Neural cell (in vitro differentiated cells): ENCODE measurements at regions not wholly inside any gene's neighbourhood (a gene's known extent, or its start where the extent isn't known, plus 50 kb on each side); places are given as distances from the start of the nearest gene placed in this dataset.

Experiments
- H2AFZ ChIP-seq: fragments of 200-600, 300-800 bp; sonication (generic), shearing (Covaris generic); 2 replicates; pipeline ENCODE4 v1.6.0; 2014; ENCODE audit warnings: low read depth, mild to moderate bottlenecking, antibody characterized with exemption, low read length, moderate library complexity
- H3F3A ChIP-seq: fragments of 200-600 bp; shearing (Covaris generic); 2 replicates; pipeline ENCODE4 v1.6.1; 2016; ENCODE audit warnings: mild to moderate bottlenecking, moderate library complexity, mixed read lengths, antibody characterized with exemption, low read length; ENCODE audit not compliant: insufficient read depth, poor library complexity, severe bottlenecking
- H3K27ac ChIP-seq: fragments of 200-600, 300-800 bp; sonication (generic), shearing (Covaris generic); 2 replicates; pipeline ENCODE4 v1.5.1; 2014; ENCODE audit warnings: mild to moderate bottlenecking, low read length, moderate library complexity
- H3K27me3 ChIP-seq: fragments of 300-800, 200-600 bp; sonication (generic), shearing (Covaris generic); 2 replicates; pipeline ENCODE4 v1.6.0; 2014; ENCODE audit warnings: mild to moderate bottlenecking, low read depth, low read length, moderate library complexity; ENCODE audit not compliant: insufficient read depth
- H3K36me3 ChIP-seq: fragments of 300-800, 200-600 bp; sonication (generic), shearing (Covaris generic); 2 replicates; pipeline ENCODE4 v1.5.1; 2014; ENCODE audit warnings: mild to moderate bottlenecking, antibody characterized with exemption, low read length, moderate library complexity; ENCODE audit not compliant: insufficient read depth
- H3K4me2 ChIP-seq: fragments of 300-800, 200-600 bp; sonication (generic), shearing (Covaris generic); 2 replicates; pipeline ENCODE4 v1.6.0; 2014; ENCODE audit warnings: mild to moderate bottlenecking, low read length
- H3K4me3 ChIP-seq: fragments of 300-800, 200-600 bp; sonication (generic), shearing (Covaris generic); 2 replicates; pipeline ENCODE4 v1.5.1; 2014; ENCODE audit warnings: mild to moderate bottlenecking, low read length, moderate library complexity
- H3K79me2 ChIP-seq: fragments of 200-600 bp; shearing (Covaris generic); replicated peaks from 2 replicates; pipeline ENCODE4 v1.6.0; 2014; ENCODE audit warnings: mild to moderate bottlenecking, low read length, moderate library complexity; ENCODE audit not compliant: insufficient read depth
- H3K9ac ChIP-seq: fragments of 300-800, 200-600 bp; sonication (generic), shearing (Covaris generic); 2 replicates; pipeline ENCODE4 v1.6.1; 2016; ENCODE audit warnings: mild to moderate bottlenecking, low read length, mixed read lengths
- H3K9me2 ChIP-seq: fragments of 200-600 bp; shearing (Covaris generic); 2 replicates; pipeline ENCODE4 v1.6.1; 2016; ENCODE audit warnings: mild to moderate bottlenecking, low read length, mixed read lengths; ENCODE audit not compliant: insufficient read depth
- H3K9me3 ChIP-seq: fragments of 200-600, 300-800 bp; sonication (generic), shearing (Covaris generic); 2 replicates; pipeline ENCODE4 v1.6.1; 2016; ENCODE audit warnings: mild to moderate bottlenecking, mixed run types, low read length, moderate library complexity, mixed read lengths
- H4K20me1 ChIP-seq: fragments of 200-600 bp; shearing (Covaris generic); 2 replicates; pipeline ENCODE4 v1.6.1; 2016; ENCODE audit warnings: mild to moderate bottlenecking, mixed run types; ENCODE audit not compliant: insufficient read depth
- CTCF ChIP-seq: fragments of 450-650 bp; IDR thresholded peaks from 2 replicates; pipeline ENCODE4 v1.5.1; 2014; ENCODE audit warnings: antibody characterized with exemption, mild to moderate bottlenecking, moderate library complexity; ENCODE audit not compliant: poor library complexity, severe bottlenecking
- EP300 ChIP-seq: fragments of 450-650 bp; conservative IDR thresholded peaks from 2 replicates; pipeline ENCODE4 v1.6.1; 2014; ENCODE audit warnings: antibody characterized with exemption, mild to moderate bottlenecking, moderate library complexity; ENCODE audit not compliant: poor library complexity, severe bottlenecking
- EZH2 ChIP-seq: fragments of 200-600, 300-800 bp; shearing (Covaris generic), sonication (generic); IDR thresholded peaks from 2 replicates; pipeline ENCODE4 v1.6.1; 2014; ENCODE audit warnings: antibody characterized with exemption, low read length, borderline replicate concordance, mild to moderate bottlenecking; ENCODE audit not compliant: insufficient read depth, poor library complexity, severe bottlenecking
- MXI1 ChIP-seq: fragments of 450-650 bp; conservative IDR thresholded peaks from 2 replicates; pipeline ENCODE4 v1.6.1; 2014; ENCODE audit warnings: antibody characterized with exemption, mild to moderate bottlenecking; ENCODE audit not compliant: poor library complexity, severe bottlenecking
- POLR2AphosphoS5 ChIP-seq: IDR thresholded peaks from 2 replicates; pipeline ENCODE4 v1.6.1; 2012
- RAD21 ChIP-seq: fragments of 450-650 bp; conservative IDR thresholded peaks from 2 replicates; pipeline ENCODE4 v1.6.1; 2014; ENCODE audit warnings: antibody characterized with exemption, mild to moderate bottlenecking, moderate library complexity
- REST ChIP-seq: IDR thresholded peaks from 2 replicates; pipeline ENCODE4 v1.6.1; 2012; ENCODE audit warnings: borderline replicate concordance
- SMC3 ChIP-seq: fragments of 450-650 bp; conservative IDR thresholded peaks from 2 replicates; pipeline ENCODE4 v1.6.1; 2014; ENCODE audit warnings: antibody characterized with exemption, mild to moderate bottlenecking, moderate library complexity; ENCODE audit not compliant: poor library complexity
- TAF1 ChIP-seq: IDR thresholded peaks from 2 replicates; pipeline ENCODE4 v1.6.1; 2012; ENCODE audit warnings: low read depth

- no peaks in the 10 kb centered on the region for H3K27me3 ChIP-seq
- H3K9me3 ChIP-seq = no peaks in the 10 kb centered on the region
- no peaks in the 10 kb centered on the region for H3K79me2 ChIP-seq
- no peak overlapping the region for H2AFZ ChIP-seq
- no peak for TF ChIP-seq EZH2
- TF ChIP-seq TAF1 = no peak
- TF ChIP-seq REST = no peak
- no peaks in the 10 kb centered on the region for H3K9me2 ChIP-seq
- no peaks in the 10 kb centered on the region for H4K20me1 ChIP-seq
- no peak overlapping the region for H3K27ac ChIP-seq
- H3K36me3 ChIP-seq = no peaks in the 10 kb centered on the region
- H3K9ac ChIP-seq = no peak overlapping the region
- no peaks in the 10 kb centered on the region for H3F3A ChIP-seq
- H3K4me2 ChIP-seq = no peak overlapping the region
- no peak overlapping the region for H3K4me3 ChIP-seq
Observed at GRCh38 chr3:107150675-107151074, 226.6 kb upstream of the CCDC54 start.

GRCh38 chr3:107153981-107154380 is 223.3 kb upstream of the CCDC54 start:
- Histone ChIP-seq H3F3A (no peaks in the 10 kb centered on the region), H3K27ac (no peak overlapping the region), H3K9me3 (no peaks in the 10 kb centered on the region), H3K4me2 (no peak overlapping the region), H4K20me1 (no peaks in the 10 kb centered on the region), H3K4me3 (no peak overlapping the region), H3K79me2 (no peaks in the 10 kb centered on the region), H3K27me3 (no peaks in the 10 kb centered on the region), H3K9me2 (no peaks in the 10 kb centered on the region), H3K9ac (no peak overlapping the region), H3K36me3 (no peaks in the 10 kb centered on the region), H2AFZ (no peak overlapping the region)
- TF ChIP-seq EZH2 (no peak), CTCF (no peak), MXI1 (no peak), RAD21 (no peak), TAF1 (no peak), REST (no peak), EP300 (no peak), SMC3 (no peak), POLR2AphosphoS5 (no peak)
